NT2/D1 (cell line): ENCODE measurements at regions not wholly inside any gene's neighbourhood (a gene's known extent, or its start where the extent isn't known, plus 50 kb on each side); places are given as distances from the start of the nearest gene placed in this dataset.

ENCODE experiments used
- SUZ12 ChIP-seq: IDR thresholded peaks from 2 replicates; pipeline ENCODE4 v1.6.1; 2011; ENCODE audit not compliant: insufficient read length, insufficient read depth; ENCODE audit errors: extremely low read depth
- YY1 ChIP-seq: IDR thresholded peaks from 2 replicates; pipeline ENCODE4 v1.6.1; 2011; ENCODE audit not compliant: insufficient read length, insufficient read depth
- ZNF274 ChIP-seq: IDR thresholded peaks from 2 replicates; pipeline ENCODE4 v1.6.1; 2011; ENCODE audit warnings: mild to moderate bottlenecking, low read depth, low read length

- no peak for TF ChIP-seq ZNF274
- no peak for TF ChIP-seq YY1
- TF ChIP-seq SUZ12 = no peak
Measured at GRCh38 chr20:11214256-11214840, 540.5 kb upstream of the JAG1 start.
